ENCODE measurements at regions not wholly inside any gene's neighbourhood (a gene's known extent, or its start where the extent isn't known, plus 50 kb on each side); places are given as distances from the start of the nearest gene placed in this dataset.

DNA sequence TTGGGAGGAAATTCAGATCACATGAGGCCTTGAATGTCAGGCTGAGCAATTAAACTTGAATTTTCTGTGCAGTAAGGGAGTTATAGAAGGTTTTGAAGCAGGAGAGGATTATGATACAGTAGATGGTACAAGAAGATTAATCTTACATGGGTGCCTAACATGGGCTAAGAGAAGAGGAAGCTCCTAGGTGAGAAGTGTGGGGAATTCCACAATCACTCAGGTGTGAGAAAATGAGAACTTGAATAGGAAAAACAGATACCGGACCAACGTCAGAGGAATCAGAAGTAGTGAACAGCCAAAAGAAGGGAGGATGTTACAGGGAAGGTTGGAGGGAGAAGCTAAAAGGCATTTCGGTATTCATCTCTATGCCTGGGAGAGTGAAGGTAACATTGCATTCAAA lies 250.7 kb upstream of the SLC35B3 start:
- TF ChIP-seq, protein P1, sequence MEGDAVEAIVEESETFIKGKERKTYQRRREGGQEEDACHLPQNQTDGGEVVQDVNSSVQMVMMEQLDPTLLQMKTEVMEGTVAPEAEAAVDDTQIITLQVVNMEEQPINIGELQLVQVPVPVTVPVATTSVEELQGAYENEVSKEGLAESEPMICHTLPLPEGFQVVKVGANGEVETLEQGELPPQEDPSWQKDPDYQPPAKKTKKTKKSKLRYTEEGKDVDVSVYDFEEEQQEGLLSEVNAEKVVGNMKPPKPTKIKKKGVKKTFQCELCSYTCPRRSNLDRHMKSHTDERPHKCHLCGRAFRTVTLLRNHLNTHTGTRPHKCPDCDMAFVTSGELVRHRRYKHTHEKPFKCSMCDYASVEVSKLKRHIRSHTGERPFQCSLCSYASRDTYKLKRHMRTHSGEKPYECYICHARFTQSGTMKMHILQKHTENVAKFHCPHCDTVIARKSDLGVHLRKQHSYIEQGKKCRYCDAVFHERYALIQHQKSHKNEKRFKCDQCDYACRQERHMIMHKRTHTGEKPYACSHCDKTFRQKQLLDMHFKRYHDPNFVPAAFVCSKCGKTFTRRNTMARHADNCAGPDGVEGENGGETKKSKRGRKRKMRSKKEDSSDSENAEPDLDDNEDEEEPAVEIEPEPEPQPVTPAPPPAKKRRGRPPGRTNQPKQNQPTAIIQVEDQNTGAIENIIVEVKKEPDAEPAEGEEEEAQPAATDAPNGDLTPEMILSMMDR (conservative IDR thresholded peaks at IDR 0.05; ENCODE audit: low read depth, low read length), result no peak
- no peak for TF ChIP-seq CHD1 (IDR thresholded peaks at IDR 0.05; ENCODE audit: low read depth, low read length)
